WTC11 (cell line): ENCODE measurements at regions not wholly inside any gene's neighbourhood (a gene's known extent, or its start where the extent isn't known, plus 50 kb on each side); places are given as distances from the start of the nearest gene placed in this dataset.

Source experiments
- CBFB ChIP-seq: sonication (generic); formaldehyde crosslinking; IDR thresholded peaks from 2 replicates; pipeline ENCODE4 v1.8.1; 2022; ENCODE audit warnings: mild to moderate bottlenecking, low read depth, missing genetic modification reagents
- TF ChIP-seq, protein P1 (sequence below): fragments of 200-600 bp; IDR thresholded peaks from 2 replicates; pipeline ENCODE4 v1.8.0; 2022; ENCODE audit warnings: antibody characterized with exemption

DNA sequence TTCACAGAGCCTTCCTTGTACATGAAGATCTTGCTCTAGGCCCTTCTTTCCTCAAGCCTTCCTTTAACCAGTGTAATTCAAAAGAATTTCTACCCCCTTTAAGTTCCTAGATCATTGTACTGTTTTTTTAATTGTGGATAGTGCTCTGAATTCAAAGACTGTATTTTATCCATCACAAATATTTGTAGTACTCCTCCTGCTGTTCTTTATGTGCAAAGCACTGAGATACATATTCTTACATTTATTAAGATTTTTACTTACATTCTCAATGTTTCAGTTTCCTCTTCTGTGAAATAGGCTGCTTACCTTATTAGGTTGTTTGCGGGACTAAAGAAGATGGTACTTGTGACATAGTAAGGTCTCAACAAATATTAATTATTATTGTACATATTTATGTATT is 168.8 kb upstream of the PDE4B start:
- TF ChIP-seq, protein P1, sequence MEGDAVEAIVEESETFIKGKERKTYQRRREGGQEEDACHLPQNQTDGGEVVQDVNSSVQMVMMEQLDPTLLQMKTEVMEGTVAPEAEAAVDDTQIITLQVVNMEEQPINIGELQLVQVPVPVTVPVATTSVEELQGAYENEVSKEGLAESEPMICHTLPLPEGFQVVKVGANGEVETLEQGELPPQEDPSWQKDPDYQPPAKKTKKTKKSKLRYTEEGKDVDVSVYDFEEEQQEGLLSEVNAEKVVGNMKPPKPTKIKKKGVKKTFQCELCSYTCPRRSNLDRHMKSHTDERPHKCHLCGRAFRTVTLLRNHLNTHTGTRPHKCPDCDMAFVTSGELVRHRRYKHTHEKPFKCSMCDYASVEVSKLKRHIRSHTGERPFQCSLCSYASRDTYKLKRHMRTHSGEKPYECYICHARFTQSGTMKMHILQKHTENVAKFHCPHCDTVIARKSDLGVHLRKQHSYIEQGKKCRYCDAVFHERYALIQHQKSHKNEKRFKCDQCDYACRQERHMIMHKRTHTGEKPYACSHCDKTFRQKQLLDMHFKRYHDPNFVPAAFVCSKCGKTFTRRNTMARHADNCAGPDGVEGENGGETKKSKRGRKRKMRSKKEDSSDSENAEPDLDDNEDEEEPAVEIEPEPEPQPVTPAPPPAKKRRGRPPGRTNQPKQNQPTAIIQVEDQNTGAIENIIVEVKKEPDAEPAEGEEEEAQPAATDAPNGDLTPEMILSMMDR: no peak
- TF ChIP-seq CBFB (CRISPR knock-in tag): no peak
